Activated CD8-positive, alpha-beta memory T cell treated with anti-CD3 and anti-CD28 coated beads, Interleukin-2, amount 50 U/mL, for 48 hours (primary cell): ENCODE measurements at regions not wholly inside any gene's neighbourhood (a gene's known extent, or its start where the extent isn't known, plus 50 kb on each side); places are given as distances from the start of the nearest gene placed in this dataset.

Experiments used
- DNase-seq: peaks from one replicate; pipeline ENCODE4 v3.0.0-alpha.2; 2020

DNA sequence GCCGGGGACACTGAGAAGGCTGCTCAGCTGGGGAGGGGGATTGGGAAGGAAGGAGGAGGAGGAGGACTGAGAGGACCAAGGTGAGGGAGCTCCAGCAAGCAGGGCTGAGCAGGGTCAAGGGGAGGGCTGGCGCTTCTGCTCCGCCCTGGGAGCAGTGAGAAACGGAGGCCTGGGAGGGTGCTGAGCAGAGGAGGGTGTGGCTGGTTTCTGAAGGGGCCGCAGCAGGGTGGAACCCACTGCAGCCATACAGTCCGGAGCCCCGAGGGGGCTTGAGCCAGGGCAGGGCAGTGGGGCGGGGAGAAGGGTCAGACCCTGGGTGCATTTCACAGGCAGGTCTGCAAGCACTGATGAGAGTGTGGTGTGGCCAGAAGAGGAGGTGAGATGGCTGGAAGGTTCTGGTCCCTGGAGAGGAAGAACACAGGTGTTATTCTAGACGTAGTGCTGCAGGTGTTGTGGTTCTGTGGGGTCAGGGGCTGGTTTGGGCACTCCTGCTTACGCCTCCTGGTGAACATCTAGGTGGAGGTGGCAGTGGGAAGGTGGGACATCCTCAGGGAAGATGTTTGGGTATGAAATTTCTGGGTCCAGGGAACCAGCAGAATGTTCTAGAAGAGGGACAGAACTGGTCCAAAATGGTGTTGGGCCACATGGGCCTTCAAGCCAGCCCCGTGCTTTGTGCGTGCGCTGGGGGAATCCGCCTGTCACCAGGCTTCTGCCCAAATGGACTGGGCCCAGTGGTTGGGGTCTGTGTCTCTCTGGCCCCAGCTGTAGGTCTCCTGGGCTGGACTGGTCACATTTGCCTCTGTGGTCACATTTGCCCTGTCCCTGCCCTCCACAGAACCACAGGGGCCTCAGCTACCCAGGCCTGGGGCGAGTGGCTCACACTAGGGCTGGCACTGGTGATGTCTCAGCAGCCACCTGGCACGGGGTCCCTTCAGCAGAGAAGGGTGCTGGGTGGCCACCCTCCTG is 714.7 kb downstream of the BRD1 start:
- DNase-seq: no peak

DNA sequence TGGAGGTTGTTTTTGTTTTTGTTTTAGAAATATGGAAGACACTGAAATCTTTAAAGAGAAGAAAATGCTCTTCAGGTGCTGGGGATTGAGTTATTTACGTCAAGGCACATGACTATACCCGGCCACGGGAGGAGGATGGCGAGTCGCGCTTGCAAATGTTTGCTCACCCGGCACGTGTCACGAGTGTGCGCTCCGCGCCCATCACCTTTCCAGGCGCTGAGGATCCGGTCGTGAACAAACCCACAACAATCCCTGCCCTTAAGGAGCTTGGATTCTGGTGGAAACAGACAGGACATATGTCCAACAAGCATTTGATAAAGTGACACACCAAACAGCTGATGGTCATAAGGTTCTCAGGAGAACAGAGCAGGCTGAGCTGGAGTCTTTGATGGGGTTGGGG is 715.5 kb downstream of the BRD1 start:
- DNase-seq: no peak

DNA sequence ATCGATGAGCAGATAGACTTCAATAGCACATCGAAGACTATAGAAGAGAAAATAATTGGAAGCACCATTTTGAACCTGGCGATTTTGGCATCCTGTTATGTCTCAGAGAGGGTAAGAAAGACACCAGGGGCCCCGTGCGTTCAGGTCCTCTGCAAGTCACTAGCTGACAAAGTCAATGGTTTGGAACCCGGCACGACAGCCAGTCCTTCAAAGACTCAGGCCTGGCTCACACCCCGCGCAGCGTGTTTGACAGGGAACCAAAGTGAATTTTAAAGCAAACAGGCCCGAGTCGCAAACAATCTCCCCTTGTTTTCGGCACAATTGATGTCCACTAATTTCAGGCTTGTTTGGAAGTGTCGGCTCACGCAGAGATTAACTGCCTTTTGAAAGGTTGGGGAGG is 716.6 kb downstream of the BRD1 start:
- DNase-seq: no peak

DNA sequence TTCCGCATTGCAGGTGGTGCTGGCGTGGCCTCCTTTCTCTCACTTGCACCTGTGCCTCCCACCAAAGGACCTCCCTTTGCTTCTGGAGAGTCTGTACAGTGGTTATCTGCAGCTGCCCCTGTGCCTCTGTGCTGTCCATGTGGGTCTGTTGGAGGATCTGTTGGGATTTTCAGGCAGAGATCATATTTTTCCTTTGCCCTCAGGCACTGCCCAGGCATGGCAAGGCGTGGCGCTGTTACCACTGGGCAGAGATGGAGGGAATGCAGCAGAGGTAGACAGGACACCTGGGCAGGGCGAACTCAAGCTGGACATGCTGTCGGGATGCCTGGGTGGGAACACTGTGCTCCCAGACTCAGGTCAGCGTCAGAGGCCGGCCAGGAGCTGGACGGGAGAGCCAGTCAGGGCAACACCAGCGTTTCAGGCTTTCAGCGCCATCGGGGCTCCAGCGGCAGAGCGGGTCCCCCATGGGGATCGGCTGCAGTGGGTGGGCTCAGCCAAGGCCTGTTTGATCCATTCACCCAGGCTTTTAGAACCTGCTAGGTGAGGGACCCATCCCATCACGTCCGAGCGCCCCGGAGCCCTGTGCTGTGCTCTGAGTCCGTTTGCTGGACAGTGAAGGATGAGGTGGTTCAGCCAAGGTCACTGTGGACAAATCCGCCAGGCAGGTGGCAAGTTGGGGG is 718.9 kb downstream of the BRD1 start:
- DNase-seq: no peak

DNA sequence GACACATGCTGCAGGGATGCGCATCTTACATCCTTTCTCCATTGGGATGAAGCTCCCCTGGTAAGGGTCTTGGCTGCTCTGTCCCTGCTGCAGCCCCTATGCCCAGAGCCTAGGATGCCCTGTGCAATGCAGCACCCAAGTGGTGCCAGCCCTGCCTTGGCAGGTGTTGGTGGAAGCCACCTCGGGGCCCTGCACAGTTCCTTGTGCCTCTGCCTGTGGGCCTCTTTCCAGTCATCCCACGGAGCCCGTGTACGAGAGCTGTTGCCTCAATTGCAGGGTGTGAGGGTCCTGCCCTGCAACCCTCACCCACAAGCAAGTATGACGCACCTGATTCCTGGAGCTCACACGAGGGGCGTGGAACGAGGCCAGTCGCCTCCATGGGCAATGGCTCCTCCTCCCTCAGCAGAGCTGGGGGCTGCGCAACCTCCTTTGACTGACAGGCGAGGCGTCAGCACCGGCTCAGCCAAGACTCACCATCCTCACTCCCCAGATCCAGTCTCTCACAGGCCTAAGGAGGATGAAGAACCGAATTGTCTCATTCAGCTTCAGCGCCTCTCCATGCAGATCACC is 719.6 kb downstream of the BRD1 start:
- no peak for DNase-seq

DNA sequence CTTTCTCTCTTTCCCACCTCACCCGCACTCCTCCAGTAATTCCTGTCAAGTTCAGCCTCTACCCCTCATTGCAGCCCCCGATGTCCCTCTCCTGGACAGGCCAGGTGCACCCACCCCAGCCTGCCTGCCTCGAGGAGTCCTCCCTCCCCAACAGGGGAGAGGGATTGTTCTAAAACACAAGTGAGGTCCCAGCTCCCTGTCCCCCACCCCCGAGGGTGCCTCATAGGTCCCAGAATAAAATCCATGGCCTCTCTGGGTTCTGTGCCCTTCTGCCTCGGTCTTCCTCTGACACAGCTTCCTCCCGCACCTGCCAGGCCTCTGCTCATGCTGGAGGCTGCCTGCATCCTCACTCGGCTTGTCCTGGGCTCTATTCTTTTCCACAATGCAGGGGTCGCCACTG is 720.1 kb downstream of the BRD1 start:
- no peak for DNase-seq

DNA sequence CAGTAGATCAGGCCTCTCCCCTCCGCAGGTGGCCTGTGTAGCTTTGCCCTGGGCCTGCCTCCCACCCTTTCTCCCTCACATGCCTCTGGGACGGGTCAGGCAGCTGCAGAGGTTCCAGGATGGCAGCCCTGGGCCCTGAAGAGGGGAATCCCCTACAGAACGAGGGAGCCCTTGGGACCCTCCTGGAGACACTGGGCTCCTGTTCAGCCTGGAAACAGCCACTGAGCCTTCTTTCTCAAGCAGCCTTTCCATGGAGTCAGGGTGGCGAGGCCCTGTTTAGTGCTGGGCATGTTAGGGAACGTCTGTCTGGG is 720.9 kb downstream of the BRD1 start:
- no peak for DNase-seq

DNA sequence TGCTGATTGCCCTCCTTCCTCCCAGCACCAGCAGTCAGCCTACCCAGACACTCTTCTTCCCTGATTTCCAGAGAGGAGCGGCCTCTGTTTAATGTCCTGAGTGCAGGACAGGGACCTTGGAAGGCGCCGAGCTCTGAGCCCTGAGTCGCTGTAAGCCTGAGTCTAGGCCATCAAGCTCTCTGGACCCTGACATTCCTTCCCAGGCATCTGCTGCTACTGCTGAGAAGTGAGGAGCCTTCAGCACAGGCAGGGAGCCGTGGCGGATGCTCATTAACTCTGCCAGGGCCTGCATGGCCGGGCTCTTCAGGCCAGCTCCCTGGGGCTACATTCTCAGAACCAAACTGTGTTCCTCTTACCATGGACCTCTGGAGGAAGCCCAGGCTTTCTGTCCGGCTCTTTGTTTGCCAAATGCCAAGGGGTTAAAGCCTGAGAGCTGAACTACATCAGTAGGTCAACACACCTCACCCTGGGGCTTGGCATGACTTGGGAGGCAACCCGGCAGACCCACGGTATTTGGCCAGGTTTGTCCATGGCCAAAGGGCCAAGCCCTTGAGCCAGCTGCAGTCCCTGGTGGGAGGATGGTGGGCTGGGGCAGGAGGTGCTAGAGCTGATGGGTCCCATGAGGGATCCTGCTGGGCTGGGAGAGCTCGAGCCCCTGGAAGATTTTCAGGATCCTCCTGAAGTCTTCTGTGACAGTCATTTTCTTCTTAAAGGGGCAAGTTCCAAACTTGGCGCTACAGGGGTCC is 721.4 kb downstream of the BRD1 start:
- no peak for DNase-seq

DNA sequence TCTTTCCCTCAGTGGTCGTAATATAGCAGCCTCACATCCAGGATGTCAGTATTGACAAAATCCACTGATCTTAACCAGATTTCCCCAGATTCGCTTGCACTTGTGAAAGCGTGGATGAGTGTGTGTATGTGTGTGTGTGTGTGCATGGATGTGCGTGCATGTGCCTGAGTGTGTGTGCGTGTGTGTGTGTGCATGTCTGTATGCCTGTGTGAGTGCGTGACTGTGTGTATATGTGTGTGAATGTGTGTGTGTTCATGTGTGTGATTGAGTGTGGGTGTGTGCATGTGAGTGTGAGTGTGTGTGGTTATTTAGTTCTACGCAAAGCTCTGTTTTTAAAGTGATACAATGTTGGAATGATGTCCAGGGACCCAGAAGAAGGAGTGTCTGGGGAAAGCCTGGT is 723.2 kb downstream of the BRD1 start:
- DNase-seq: no peak

DNA sequence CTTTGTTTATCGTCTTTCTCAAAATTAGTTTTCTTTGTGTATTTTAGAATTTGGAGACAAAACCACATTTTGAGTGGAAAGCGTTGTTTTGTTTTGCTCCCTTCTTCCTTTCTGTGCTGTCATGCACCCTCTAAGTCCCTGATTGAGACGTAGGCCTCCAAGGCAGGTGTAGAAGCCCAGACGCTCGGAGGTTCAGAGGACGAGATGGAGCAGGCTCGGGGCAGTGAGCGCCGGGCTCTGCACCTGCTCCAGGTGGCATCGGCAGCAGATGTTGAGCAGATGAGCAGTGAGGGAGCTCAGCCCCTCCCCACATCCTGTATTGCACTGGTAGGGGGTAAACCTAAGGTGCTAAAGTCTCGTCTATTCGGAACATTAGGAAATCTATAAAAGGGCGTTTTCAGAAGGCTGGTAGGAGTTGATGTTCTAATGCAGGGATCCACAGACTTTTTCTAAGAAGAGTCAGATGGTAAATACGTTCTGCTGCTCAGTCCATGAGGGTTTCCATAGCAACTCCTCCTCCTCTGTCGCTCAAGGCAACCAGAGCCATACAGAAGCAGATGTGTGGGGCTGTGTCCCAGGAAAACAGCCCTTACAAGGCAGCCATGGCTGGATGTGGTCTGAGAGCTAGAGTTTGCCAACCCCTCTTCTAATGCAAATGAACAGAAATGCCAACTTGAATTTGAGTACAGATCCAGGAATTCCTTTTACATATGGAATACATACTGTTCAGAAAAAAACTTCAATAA is 724.2 kb downstream of the BRD1 start:
- DNase-seq: no peak

DNA sequence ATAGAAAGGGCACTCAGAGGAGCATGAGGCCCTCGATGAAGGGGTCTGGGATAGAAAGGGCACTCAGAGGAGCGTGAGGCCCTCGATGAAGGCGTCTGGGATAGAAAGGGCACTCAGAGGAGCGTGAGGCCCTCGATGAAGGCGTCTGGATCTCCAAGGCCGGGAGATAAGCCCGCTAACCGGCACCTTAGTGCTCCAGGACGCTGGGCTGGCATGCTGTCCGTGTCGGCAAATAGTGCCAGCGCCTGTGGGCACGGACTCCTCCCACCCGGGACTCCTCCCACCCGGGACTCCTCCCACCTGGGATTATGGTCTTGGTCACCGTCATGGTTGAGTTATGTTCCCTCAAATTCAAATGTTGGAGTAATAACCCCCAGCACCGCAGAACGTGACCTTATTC is 725.3 kb downstream of the BRD1 start:
- DNase-seq: no peak

DNA sequence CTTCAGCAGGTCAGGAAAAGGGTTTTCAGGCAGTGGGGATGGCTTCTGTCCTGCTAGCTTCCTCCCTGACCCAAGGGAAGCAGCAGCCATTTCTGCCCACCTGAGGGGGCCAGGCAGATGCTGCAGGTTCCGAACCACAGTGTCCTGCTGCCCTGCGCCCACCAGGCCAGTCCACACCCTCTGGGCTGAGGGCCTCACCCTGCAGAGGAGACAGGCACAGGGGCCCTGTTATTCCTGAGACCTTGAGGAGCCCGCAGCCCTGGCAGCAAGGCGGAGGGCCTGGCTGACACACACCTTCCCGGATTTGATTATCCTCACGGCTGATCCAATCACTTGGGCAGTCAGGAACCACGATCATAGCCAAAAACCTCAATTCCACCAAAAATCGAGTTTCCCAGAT is 725.8 kb downstream of the BRD1 start:
- DNase-seq: no peak

DNA sequence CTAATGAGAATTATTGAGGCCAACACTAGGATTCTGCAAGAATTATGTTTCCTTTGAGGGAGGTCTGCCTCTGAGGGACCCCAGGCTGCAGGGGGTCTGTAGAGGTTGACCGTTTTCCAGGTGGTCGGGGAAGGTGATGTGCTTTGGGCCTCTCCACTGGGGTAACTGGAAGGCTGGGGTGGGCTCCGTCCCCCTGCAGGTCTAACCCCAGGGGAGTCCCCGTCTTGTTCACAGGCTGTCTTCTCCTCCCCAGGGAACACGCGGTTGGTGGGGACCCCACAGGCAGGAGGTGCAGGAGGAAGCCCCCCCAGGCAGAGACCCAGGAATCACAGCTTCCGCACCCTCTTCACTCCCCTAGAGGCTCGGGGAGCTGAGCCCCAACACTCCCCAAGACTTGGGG is 726.4 kb downstream of the BRD1 start:
- DNase-seq: no peak

DNA sequence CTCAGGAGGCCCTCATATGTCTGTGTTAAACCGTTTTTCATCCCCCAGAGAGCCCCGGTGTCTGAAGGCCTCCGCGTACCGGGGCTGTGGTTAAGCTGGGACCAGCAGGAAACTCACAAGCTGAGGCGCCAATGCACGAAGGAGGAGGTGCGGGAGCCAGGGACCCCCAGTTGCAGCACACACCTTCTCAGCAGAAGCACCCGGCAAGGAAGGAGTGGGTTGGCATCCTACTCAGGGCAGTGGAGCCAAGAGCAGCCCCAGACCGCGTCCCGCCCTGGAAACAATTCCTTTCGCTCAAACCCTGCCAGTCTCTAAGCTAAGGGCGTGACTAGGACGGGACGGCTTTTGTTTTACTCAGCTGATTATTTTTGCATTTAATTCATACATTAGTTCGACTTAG is 726.9 kb downstream of the BRD1 start:
- DNase-seq: no peak

DNA sequence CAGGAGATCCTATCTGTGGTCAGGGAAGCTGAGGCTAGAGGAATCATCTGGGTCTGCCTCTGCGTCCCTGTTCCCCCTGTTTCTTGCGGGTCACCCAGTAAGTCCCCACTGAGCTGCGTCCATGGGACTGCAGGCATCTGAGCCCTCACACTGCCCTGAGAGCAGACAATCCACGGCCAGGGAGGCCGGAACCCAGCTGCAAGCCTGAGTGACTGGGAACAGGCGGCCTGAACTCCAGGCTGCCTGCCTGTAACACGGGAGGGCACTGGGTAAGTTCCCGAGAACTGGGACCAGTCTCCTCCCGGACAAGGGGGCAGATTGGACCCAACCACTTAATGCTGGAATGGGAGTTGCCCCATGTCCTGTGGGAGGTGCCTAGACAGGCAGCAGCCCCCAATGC is 727.4 kb downstream of the BRD1 start:
- DNase-seq: no peak

DNA sequence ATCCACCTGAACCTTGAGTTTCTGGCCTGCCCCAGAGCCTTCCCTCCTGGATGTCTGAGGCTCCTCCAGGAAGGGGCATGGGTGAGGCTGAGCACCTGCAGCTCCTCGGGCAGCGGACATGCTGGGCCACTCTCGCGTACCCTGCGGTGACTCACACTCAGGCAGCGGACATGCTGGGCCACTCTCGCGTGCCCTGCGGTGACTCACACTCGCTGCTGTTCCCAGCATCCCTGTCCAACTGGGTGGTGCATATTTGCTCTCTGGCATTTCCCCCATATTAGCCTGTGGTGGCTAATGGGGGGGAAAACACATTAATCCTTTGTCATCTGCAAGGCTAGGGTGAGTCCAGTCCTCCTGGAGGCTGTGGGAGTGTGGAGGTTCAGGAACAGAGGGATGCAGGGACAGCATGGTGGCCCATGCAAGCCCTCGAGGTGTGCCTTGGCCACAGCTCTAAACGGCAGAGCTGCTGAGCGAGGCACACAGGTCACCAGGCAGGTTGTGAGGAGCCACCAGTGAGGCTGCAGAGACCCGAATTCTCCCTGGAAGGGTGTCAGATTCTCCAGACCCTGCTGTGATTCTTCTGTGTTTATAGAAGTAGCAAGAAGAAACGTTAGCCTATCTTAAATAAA is 728.1 kb downstream of the BRD1 start:
- no peak for DNase-seq

DNA sequence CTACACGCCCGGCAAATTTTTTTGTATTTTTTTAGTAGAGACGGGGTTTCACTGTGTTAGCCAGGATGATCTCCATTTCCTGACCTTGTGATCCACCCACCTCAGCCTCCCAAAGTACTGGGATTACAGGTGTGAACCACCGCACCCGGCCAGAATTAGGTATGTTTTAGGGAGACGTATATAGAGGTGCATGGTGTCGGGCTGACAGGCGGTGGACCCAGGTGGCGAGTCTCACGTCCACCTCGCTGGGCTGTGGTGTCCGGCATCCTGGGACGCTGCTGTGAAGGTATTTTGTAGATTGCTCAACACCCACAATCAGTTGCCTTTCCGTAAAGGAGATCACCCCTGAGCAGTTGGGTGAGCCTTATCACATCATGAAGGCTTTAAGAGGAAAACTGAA is 728.6 kb downstream of the BRD1 start:
- DNase-seq: no peak

DNA sequence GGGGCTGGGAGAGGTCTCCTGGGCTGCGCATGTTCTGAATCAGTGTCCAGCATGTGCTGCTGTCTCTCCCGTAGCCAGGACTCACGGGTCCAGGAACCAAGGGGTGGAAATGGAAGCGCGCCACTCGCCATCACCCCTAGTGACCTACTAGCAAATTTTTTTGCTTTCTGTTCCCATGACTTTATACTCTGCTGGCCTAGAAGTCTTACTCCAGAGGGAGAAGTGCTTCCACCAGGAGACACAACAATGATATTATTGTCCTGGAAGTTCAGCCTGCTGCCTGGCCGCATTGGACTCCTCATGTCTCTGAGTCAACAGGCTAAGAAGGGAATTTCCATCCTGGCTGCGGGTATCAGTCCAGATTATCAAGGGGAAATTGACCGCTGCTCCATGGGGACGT is 729.7 kb downstream of the BRD1 start:
- no peak for DNase-seq

DNA sequence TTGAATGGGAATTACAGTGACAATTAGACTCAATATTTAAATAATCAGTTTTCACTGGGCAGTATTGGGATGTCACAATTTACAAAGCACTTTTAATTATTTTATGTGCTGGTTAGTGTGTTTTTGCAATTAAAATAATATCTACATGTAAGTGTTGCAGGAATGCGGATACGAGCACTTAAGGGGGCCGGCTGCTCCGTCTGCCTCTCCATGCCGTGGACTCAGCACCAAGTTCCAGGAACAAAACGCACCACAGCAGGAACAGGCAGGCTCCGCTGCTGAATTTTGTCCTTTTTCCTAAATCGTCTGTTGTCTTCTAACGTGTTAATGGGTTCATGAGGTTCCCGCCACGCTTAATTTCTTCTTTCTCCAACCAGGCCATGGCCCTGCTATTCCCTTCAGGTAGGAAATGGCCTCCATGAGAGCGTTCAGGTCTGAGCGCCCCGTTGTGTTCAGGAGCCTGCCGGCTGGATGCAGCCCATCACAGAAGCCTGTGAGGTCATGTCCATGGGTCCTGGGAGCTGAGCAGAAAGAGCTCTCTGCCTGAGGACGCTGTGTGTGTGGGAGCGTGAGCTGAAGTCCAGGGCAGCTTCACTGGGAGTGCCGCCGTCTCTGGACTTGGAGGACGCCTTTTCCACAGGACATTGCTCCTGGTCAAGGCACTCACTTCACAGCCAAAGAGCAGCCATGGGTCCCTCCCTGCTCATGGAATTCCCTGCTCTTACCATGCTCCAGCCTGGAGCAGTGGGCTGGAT is 730.3 kb downstream of the BRD1 start:
- no peak for DNase-seq

DNA sequence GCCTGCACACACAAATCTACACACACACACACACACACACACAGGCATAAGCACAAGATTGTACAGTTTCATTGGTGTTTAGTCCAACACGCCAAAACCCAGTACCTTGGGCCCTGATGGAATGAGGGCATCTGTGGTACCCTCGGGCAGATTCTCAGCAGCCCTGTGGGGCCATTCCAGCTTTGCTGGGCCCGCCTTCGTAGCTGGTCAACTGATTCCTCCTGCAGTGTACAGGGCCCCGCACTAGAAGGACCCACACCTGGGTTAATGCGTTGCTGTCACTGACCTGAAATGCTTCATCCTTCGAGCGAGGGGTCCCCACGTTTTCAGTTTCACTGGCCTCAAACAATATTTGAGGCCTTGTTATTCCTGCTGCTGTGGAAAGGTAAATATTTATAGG is 731.2 kb downstream of the BRD1 start:
- no peak for DNase-seq

DNA sequence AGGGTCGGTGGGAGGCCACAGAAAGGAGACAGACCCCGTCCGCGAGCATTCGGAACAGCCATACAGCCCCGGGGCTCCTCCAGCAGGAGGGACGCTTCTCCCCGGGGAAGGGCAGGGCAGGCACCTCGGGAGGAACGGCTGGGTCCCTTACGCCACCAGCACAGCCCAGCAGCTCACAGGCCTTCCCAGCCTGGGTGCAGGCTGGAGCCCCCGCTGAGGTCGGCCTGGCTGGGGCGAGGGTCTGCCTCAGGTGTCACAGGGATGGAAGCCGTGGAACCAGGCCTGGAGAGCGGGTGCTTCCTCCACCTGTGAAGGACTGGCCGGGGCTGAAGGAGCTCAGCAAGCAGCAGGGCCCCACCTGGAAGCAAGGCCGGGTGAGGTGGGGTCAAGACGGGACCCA is 732.3 kb downstream of the BRD1 start:
- no peak for DNase-seq

DNA sequence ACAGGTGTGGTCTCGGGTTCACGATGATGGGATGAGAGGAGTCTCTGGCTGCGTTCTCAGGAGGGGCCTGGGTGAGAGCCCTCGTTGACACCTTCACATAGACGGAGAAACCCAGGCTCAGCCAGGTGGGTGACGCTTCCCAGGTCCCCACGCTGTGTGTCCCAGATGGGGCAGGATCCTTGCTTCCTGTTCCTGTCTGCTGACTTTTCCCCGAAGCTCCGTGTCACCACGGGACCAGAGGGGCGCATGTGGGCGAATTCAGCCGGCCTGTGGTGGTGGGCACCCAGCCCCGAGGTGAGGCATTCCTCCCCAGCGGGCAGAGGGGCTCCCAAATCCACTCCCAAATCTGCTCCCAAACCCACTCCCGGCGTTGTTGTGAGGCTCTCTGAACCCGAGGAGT is 732.8 kb downstream of the BRD1 start:
- no peak for DNase-seq
